Right kidney (tissue), 1 donor: ENCODE measurements at regions not wholly inside any gene's neighbourhood (a gene's known extent, or its start where the extent isn't known, plus 50 kb on each side); places are given as distances from the start of the nearest gene placed in this dataset.

ENCODE experiments used
- DNase-seq: peaks from one replicate; pipeline ENCODE4 v3.0.0-alpha.2; 2016

GRCh38 chr19:5216141-5216847 is 124.3 kb downstream of the PTPRS start:
- no peak for DNase-seq

GRCh38 chr19:5215431-5215830 is 125.2 kb downstream of the PTPRS start:
- no peak for DNase-seq

GRCh38 chr19:5214902-5215301 is 125.7 kb downstream of the PTPRS start:
- no peak for DNase-seq

GRCh38 chr19:5214371-5214770 is 126.2 kb downstream of the PTPRS start:
- DNase-seq: no peak

GRCh38 chr19:5213667-5214066 is 126.9 kb downstream of the PTPRS start:
- DNase-seq: no peak

GRCh38 chr19:5212101-5212500 is 128.5 kb downstream of the PTPRS start:
- no peak for DNase-seq

GRCh38 chr19:5211217-5211822 is 129.3 kb downstream of the PTPRS start:
- DNase-seq: no peak

- no peak for DNase-seq
Observed at GRCh38 chr19:5210556-5210955, 130.1 kb downstream of the PTPRS start.

GRCh38 chr19:5207806-5208205 is 132.8 kb downstream of the PTPRS start:
- DNase-seq: no peak

GRCh38 chr19:5206751-5207075 is 133.9 kb downstream of the PTPRS start:
- DNase-seq: no peak

- DNase-seq: no peak
Observed at GRCh38 chr19:5205937-5206750, 134.5 kb downstream of the PTPRS start.

- no peak for DNase-seq
Observed at GRCh38 chr19:5205381-5205780, 135.2 kb downstream of the PTPRS start.

GRCh38 chr19:5204212-5204611 is 136.4 kb downstream of the PTPRS start:
- DNase-seq: no peak
